Left lung (tissue), 4 donors: ENCODE measurements at regions not wholly inside any gene's neighbourhood (a gene's known extent, or its start where the extent isn't known, plus 50 kb on each side); places are given as distances from the start of the nearest gene placed in this dataset.

ENCODE experiments used
- ATAC-seq: fragments of 200-7000 bp; cut with Tn5 transposase; one replicate; pipeline ENCODE4 v1.9.1; 2020; ENCODE audit warnings: moderate library complexity
- DNase-seq, 4 donors: peaks; one replicate each; pipeline ENCODE4 v3.0.0-alpha.2; 2013 to 2020
- H3K27ac ChIP-seq, 2 donors: fragments of 200-600 bp; sonication (generic) in 1 of 2; one replicate each; pipeline versions ENCODE4 v1.5.0 to v1.8.0; 2020 to 2021
- H3K27me3 ChIP-seq, 2 donors: fragments of 200-600 bp; sonication (generic) in 1 of 2; one replicate each; pipeline versions ENCODE4 v1.5.0 to v1.8.0; 2020 to 2021
- H3K36me3 ChIP-seq, 2 donors: fragments of 200-600 bp; sonication (generic) in 1 of 2; one replicate each; pipeline versions ENCODE4 v1.5.0 to v1.8.0; 2020 to 2021
- H3K4me1 ChIP-seq, 2 donors: fragments of 200-600 bp; one replicate each; pipeline ENCODE4 v1.8.0; 2021
- H3K4me3 ChIP-seq, 2 donors: fragments of 200-600 bp; sonication (generic) in 1 of 2; one replicate each; pipeline versions ENCODE4 v1.5.0 to v1.8.0; 2020 to 2021; ENCODE audit warnings: mild to moderate bottlenecking in 1 of 2
- H3K9me3 ChIP-seq, 2 donors: fragments of 200-600 bp; sonication (generic) in 1 of 2; one replicate each; pipeline versions ENCODE4 v1.5.0 to v1.8.0; 2020 to 2021
- intact Hi-C, 2 donors: fragments of 100-400 bp; cut with DNase I; formaldehyde crosslinking; loops; one replicate each; pipeline versions ENCODE4 v1.11.2 to v1.14.2; 2022
- TF ChIP-seq, protein P1 (sequence below), 2 donors: fragments of 200-600 bp; sonication (generic) in 1 of 2; IDR thresholded peaks; one replicate each; pipeline versions ENCODE4 v1.5.0 to v1.8.0; 2021; ENCODE audit warnings: antibody characterized with exemption in 2 of 2
- donor health status: DM: no; HTN: yes; CAD: no.
- donor health status: DM: no; HTN: no; CAD: no.

DNA sequence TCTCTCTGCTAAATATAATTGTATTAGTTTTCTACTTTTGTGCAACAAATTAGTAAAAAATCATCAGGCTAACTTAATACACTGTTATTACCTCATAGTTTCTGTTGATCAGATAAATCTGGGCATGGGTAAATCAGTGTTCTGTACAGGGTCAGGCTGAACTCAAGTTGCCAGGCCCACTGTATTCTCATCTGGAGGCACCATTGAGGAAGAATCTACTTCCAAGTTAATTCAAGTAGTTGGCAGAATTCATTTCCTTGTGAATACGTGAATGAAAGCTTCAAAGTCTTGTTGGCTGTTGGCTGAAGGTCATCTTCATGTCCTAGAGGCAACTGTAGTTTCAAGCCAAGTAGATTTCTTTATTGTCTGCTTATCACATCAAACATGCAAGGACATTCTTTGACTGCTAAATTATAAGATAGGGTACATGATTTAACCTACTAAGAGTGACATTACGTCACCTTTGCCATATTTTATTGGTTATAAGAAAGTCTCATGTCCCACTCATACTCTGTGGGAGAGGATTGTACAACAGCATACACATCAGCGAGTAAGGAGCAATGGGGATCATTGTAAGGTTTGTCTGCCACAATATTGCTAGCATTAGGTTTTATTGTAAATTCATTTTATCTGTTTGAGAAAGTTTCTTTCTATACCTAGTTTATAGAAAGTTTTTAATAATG is 1219.0 kb downstream of the ARAP2 start:
- H3K27me3 ChIP-seq = no peaks in the 10 kb centered on the region
- H3K36me3 ChIP-seq = no peaks in the 10 kb centered on the region
- no peak overlapping the region for H3K27ac ChIP-seq
- H3K9me3 ChIP-seq = no peaks in the 10 kb centered on the region
- intact Hi-C loops = no loop called here
- TF ChIP-seq, protein P1, sequence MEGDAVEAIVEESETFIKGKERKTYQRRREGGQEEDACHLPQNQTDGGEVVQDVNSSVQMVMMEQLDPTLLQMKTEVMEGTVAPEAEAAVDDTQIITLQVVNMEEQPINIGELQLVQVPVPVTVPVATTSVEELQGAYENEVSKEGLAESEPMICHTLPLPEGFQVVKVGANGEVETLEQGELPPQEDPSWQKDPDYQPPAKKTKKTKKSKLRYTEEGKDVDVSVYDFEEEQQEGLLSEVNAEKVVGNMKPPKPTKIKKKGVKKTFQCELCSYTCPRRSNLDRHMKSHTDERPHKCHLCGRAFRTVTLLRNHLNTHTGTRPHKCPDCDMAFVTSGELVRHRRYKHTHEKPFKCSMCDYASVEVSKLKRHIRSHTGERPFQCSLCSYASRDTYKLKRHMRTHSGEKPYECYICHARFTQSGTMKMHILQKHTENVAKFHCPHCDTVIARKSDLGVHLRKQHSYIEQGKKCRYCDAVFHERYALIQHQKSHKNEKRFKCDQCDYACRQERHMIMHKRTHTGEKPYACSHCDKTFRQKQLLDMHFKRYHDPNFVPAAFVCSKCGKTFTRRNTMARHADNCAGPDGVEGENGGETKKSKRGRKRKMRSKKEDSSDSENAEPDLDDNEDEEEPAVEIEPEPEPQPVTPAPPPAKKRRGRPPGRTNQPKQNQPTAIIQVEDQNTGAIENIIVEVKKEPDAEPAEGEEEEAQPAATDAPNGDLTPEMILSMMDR (IDR thresholded peaks at IDR 0.05) = no peak
- H3K4me3 ChIP-seq = no peak overlapping the region
- H3K4me1 ChIP-seq = no peaks in the 10 kb centered on the region
- no peak for DNase-seq
- ATAC-seq = no peak

DNA sequence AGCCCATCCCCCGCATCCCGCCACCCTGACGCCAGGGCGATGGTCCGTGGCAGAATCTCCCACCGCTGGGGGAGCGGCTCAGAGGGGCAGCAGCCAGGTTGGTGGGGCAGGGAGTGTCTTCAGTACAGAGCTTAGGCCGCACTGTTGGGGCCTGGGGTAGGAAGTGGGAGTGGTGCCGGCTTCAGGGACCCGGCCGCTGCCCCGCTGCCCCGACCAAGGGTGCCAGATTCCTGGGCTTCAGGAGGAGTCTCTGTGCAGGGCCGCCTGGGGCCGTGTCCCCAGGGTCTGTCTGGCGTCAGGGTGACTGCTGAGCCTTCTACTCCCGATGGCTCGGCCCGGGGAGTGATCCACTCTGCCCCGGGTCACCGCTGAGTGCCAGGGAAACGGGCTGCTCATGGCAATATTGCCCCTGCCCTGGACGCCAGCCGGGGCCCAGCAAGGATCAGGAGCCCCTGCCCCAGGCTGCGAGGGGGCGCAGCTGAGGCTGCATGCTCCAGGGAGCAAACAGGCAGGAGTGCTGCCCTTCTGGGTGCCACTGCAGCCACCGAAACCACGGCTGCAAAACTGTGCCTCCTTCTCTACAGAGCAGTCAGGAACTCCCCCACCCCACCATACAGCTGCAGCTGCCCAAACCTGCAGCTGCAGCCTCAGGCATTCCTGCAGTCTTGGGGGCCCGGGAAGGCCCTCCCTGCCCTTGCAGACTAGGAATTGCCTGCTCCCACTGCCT is 1206.1 kb downstream of the ARAP2 start:
- intact Hi-C loops = no loop called here
- DNase-seq (peak in 1 of 4 donors; percentile 70), ATAC-seq (no peak)
- TF ChIP-seq, protein P1 (IDR thresholded peaks at IDR 0.05) = no peak
- Histone ChIP-seq H3K4me1 (no peaks in the 10 kb centered on the region), H3K36me3 (no peaks in the 10 kb centered on the region), H3K9me3 (peaks cover 0 to 10% of the 10 kb centered on the region in 2 donors), H3K4me3 (no peak overlapping the region), H3K27ac (no peak overlapping the region), H3K27me3 (no peaks in the 10 kb centered on the region)

DNA sequence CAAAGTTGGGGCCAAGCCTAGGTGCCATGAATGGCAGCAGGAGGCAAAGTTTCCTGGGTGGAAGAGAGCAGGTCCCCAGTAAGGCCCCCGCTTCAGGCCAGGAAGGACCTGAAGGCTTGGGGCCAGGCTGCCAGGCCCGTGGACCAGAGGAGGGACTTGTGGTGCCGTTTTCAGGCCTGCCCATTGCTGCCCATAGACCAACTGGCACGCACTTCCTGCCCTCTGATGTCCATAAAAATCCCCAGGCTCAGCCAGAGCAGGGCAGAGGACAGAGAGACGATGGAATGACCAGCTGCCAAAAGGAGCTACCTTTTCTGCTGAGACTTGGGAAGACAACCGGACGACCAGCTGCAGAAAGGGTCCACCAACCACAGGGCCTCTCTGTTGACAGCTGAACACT is 1205.5 kb downstream of the ARAP2 start:
- Histone ChIP-seq H3K27ac (no peak overlapping the region), H3K9me3 (peaks cover 0 to 7% of the 10 kb centered on the region in 2 donors), H3K4me1 (no peaks in the 10 kb centered on the region), H3K27me3 (no peaks in the 10 kb centered on the region), H3K36me3 (no peaks in the 10 kb centered on the region), H3K4me3 (no peak overlapping the region)
- TF ChIP-seq, protein P1 (IDR thresholded peaks at IDR 0.05) = no peak
- DNase-seq = peak in 1 of 4 donors; percentile 31
- intact Hi-C loops = no loop called here
- no peak for ATAC-seq

DNA sequence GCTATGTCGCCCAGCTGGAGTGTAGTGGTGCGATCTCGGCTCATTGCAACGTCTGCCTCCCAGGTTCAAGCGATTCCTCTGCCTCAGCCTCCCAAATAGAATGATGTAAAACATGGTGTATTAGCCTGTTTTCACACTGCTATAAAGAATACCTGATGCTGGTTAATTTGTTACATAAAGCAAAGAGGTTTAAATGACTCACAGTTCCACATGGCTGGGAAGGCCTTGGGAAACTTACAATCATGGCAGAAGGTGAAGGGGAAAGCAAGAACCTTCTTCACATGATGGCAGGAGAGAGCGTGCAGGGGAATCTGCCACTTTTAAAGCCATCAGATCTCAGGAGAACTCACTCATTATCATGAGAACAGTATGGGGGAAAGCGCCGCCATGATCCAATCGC is 1191.8 kb downstream of the ARAP2 start:
- TF ChIP-seq, protein P1 (IDR thresholded peaks at IDR 0.05) = no peak

DNA sequence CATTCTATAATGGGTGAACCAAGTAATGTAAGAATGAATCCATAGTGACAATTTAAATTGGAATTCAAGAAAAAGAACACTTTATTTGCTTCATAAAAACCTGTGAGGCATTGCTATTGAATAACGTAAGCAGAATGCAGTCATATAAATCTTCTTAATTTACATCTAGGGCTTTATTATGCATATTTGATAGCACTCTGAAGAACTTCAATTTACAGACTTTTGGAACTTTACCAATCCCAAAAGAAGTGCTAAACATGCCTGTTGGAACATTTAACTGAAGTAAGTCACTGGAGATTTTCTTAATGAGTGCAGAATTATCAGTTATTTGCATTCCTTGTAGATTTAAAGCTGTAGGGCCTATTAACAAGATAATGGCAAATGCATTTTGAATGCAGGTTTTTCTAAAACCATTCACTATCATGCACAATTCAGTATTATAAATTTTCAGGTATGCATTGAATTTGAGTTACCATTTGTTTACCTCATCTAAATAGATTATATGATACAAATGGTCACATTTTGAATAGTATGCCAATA is 1181.2 kb downstream of the ARAP2 start:
- ATAC-seq (no peak), DNase-seq (no peak)
- Histone ChIP-seq H3K4me3 (no peak overlapping the region), H3K27me3 (no peaks in the 10 kb centered on the region), H3K36me3 (no peaks in the 10 kb centered on the region), H3K9me3 (peaks cover 0 to 5% of the 10 kb centered on the region in 2 donors), H3K27ac (no peak overlapping the region), H3K4me1 (no peaks in the 10 kb centered on the region)
- intact Hi-C loops = no loop called here
- TF ChIP-seq, protein P1 (IDR thresholded peaks at IDR 0.05) = no peak

More for the DNA sequence above, 1191.8 kb downstream of the ARAP2 start:
- intact Hi-C loops = no loop called here
- Histone ChIP-seq H3K9me3 (no peaks in the 10 kb centered on the region), H3K27me3 (no peaks in the 10 kb centered on the region), H3K27ac (no peak overlapping the region), H3K4me1 (no peaks in the 10 kb centered on the region), H3K36me3 (no peaks in the 10 kb centered on the region), H3K4me3 (no peak overlapping the region)
- ATAC-seq (no peak), DNase-seq (no peak)
